ENCODE measurements at regions not wholly inside any gene's neighbourhood (a gene's known extent, or its start where the extent isn't known, plus 50 kb on each side); places are given as distances from the start of the nearest gene placed in this dataset.

- TF ChIP-seq CTCF (IDR thresholded peaks at IDR 0.05) (no peak), POLR2A (IDR thresholded peaks at IDR 0.05) (no peak)
Measured at GRCh38 chr1:207962716-207963426, 51.9 kb upstream of the CD34 start.
